MCF 10A (cell line): ENCODE measurements at regions not wholly inside any gene's neighbourhood (a gene's known extent, or its start where the extent isn't known, plus 50 kb on each side); places are given as distances from the start of the nearest gene placed in this dataset.

ENCODE experiments used
- BruUV-seq: library from RNA; stranded (reverse); fragments of 400-500 nt; replicated peaks from 2 replicates; lab custom pipeline; 2021; lab: Mats Ljungman, UMichigan
- CTCF ChIA-PET: fragments of 300-600 bp; sonication (Branson Sonifier 250); formaldehyde crosslinking; extraction: SDS; loops from one replicate; lab custom pipeline; 2021; ENCODE audit warnings: antibody characterized with exemption, inconsistent platforms; lab: Yijun Ruan, JAX
- POLR2A ChIA-PET: fragments of 300-600, 350-650 bp; sonication (Branson Sonifier 250); formaldehyde crosslinking; extraction: SDS; loops from one replicate; lab custom pipeline; 2020; ENCODE audit warnings: antibody characterized with exemption, inconsistent platforms; lab: Yijun Ruan, JAX
- DNase-seq: peaks from one replicate; pipeline ENCODE4 v3.0.0-alpha.2; 2018; ENCODE audit not compliant: unreplicated experiment
- H3K27ac Mint-ChIP-seq: one replicate; pipeline ENCODE4 v1.8.0; 2022; ENCODE audit warnings: mild to moderate bottlenecking, low read depth, mixed read lengths; ENCODE audit not compliant: unreplicated experiment
- H3K27me3 Mint-ChIP-seq: one replicate; pipeline ENCODE4 v1.8.0; 2022; ENCODE audit warnings: mixed read lengths; ENCODE audit not compliant: insufficient read depth, unreplicated experiment
- H3K36me3 Mint-ChIP-seq: one replicate; pipeline ENCODE4 v1.8.0; 2022; ENCODE audit warnings: mild to moderate bottlenecking, moderate library complexity, mixed read lengths; ENCODE audit not compliant: insufficient read depth, unreplicated experiment
- H3K4me1 Mint-ChIP-seq: one replicate; pipeline ENCODE4 v1.8.0; 2022; ENCODE audit warnings: mixed read lengths; ENCODE audit not compliant: insufficient read depth, unreplicated experiment
- H3K4me3 Mint-ChIP-seq: one replicate; pipeline ENCODE4 v1.8.0; 2022; ENCODE audit warnings: mild to moderate bottlenecking, moderate library complexity, mixed read lengths; ENCODE audit not compliant: unreplicated experiment
- H3K9me3 Mint-ChIP-seq: one replicate; pipeline ENCODE4 v1.8.0; 2022; ENCODE audit warnings: mixed read lengths; ENCODE audit not compliant: unreplicated experiment
- intact Hi-C: fragments of 100-400 bp; cut with micrococcal nuclease; formaldehyde crosslinking; loops from 2 replicates; pipeline ENCODE4 v1.14.1; 2022
- TF ChIP-seq, protein P1 (sequence below): fragments of 200-600 bp; IDR thresholded peaks from one replicate; pipeline ENCODE4 v1.8.0; 2022; ENCODE audit warnings: antibody characterized with exemption, mild to moderate bottlenecking; ENCODE audit not compliant: unreplicated experiment

DNA sequence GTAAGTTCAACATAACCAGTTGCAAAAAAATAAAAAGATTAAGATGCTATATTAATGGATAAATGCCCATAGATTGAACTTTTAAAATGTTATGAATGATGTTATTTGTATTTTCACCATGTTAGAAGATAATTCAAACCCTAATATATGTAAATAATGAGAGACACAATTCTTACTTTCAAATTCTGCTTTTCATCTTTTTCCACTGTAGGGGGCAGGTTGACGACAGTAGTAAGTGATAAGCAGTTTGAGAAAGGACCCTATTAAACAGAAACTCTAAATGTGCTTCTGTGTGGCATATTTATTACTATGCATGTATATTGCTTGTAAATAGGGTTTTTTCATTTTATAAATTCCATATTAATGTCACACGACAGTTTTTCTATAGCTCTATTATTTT, 591.1 kb downstream of the SEMA5A start:
- intact Hi-C loops, result no loop called here
- H3K27ac Mint-ChIP-seq, result no peak overlapping the region
- H3K4me1 Mint-ChIP-seq, result no peaks in the 10 kb centered on the region
- BruUV-seq, result no TSS peak
- TF ChIP-seq, protein P1, sequence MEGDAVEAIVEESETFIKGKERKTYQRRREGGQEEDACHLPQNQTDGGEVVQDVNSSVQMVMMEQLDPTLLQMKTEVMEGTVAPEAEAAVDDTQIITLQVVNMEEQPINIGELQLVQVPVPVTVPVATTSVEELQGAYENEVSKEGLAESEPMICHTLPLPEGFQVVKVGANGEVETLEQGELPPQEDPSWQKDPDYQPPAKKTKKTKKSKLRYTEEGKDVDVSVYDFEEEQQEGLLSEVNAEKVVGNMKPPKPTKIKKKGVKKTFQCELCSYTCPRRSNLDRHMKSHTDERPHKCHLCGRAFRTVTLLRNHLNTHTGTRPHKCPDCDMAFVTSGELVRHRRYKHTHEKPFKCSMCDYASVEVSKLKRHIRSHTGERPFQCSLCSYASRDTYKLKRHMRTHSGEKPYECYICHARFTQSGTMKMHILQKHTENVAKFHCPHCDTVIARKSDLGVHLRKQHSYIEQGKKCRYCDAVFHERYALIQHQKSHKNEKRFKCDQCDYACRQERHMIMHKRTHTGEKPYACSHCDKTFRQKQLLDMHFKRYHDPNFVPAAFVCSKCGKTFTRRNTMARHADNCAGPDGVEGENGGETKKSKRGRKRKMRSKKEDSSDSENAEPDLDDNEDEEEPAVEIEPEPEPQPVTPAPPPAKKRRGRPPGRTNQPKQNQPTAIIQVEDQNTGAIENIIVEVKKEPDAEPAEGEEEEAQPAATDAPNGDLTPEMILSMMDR, result peak; percentile 13
- no peaks in the 10 kb centered on the region for H3K27me3 Mint-ChIP-seq
- CTCF ChIA-PET, result no interaction called here
- POLR2A ChIA-PET, result no interaction called here
- DNase-seq, result no peak
- no peak overlapping the region for H3K4me3 Mint-ChIP-seq
- no peaks in the 10 kb centered on the region for H3K9me3 Mint-ChIP-seq
- H3K36me3 Mint-ChIP-seq, result no peaks in the 10 kb centered on the region

DNA sequence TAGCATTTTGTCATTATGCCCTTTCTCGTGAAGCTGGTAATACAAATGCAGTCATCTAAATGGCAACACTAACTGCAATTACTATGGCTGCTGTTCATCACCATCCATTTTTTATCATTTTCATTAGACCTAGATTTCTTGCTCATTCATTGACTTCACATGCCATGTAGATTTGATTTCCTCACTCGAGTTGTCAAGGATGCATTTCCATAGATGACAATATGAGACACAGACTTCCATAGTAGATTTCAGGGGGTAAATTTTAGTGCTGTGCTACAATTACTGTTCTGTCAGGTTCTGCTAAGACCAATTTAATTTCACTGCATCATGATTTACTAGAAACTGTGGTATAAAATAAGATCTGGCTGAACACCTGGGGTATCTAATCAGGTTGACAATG, 589.2 kb downstream of the SEMA5A start:
- Mint-ChIP-seq H3K4me3 (no peak overlapping the region), H3K9me3 (no peaks in the 10 kb centered on the region), H3K27ac (no peak overlapping the region), H3K27me3 (no peaks in the 10 kb centered on the region), H3K4me1 (no peaks in the 10 kb centered on the region), H3K36me3 (no peaks in the 10 kb centered on the region)
- ChIA-PET POLR2A (no interaction called here), CTCF (interaction anchor here (0.7 to 1.9 kb wide), 2 partner anchors 167 to 251 kb away, joined by 3 to 7 read pairs; no protein-coding TSS in a partner anchor)
- BruUV-seq, result no TSS peak
- DNase-seq, result no peak
- intact Hi-C loops, result no loop called here
- TF ChIP-seq, protein P1, result no peak

DNA sequence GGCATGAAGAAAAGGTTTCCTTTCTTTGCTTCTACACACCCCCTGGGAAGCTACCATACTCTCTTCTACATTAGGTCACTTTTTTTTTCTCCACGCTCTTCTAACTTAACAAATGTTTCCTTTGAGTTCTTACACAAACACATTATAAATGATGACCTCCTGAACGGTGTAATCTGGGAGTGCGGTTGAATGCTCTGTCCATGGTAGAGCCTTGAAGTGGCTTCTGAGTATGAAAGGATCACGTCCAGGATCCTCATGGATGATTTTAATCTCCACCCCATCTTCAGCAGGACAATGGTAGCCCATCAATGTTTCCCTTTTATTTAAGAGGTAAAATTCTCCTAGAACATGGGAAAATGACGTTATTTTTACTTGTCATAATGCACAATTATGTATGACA, 587.3 kb downstream of the SEMA5A start:
- Mint-ChIP-seq H3K36me3 (no peaks in the 10 kb centered on the region), H3K27ac (no peak overlapping the region), H3K27me3 (no peaks in the 10 kb centered on the region), H3K4me1 (no peaks in the 10 kb centered on the region), H3K4me3 (no peak overlapping the region), H3K9me3 (no peaks in the 10 kb centered on the region)
- ChIA-PET POLR2A (no interaction called here), CTCF (no interaction called here)
- intact Hi-C loops, result no loop called here
- BruUV-seq, result no TSS peak
- DNase-seq, result no peak
- TF ChIP-seq, protein P1, result no peak

DNA sequence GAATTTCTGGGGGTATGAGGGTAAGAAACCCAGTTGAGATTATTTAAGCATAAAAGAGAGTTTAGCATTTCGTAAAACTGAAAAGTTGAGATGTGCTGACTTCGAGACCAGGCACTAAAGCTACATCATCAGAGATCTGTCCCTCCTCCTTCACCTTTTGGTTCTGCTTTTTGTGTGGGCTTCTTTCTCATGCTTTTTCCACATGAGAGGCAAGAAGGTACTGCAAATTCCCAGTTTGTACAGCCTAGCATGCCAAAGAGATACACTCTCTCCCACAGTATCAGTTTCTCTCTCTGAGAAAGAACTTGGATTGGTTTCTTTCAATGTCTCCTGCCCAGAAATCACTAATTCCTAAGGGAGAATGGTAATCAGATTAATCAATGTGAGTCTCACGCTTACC, 584.7 kb downstream of the SEMA5A start:
- TF ChIP-seq, protein P1, result no peak
- BruUV-seq, result no TSS peak
- Mint-ChIP-seq H3K4me3 (no peak overlapping the region), H3K27me3 (no peaks in the 10 kb centered on the region), H3K36me3 (no peaks in the 10 kb centered on the region), H3K4me1 (no peaks in the 10 kb centered on the region), H3K27ac (no peak overlapping the region), H3K9me3 (no peaks in the 10 kb centered on the region)
- intact Hi-C loops, result no loop called here
- POLR2A ChIA-PET, result no interaction called here
- no peak for DNase-seq
- CTCF ChIA-PET, result no interaction called here
